ENCODE measurements at regions not wholly inside any gene's neighbourhood (a gene's known extent, or its start where the extent isn't known, plus 50 kb on each side); places are given as distances from the start of the nearest gene placed in this dataset.
"Not testable (repeated sequence)": the region's sequence is repeated elsewhere in the genome, so short reads cannot be mapped to it uniquely, and the experiment has no call there.

GRCh38 chr15:24777307-24777706, 101.7 kb downstream of the NPAP1 start:
- Mint-ChIP-seq H3K27ac (no peak overlapping the region), H3K4me1 (no peaks in the 10 kb centered on the region), H3K27me3 (peaks cover 7% of the 10 kb centered on the region), H3K4me3 (no peak overlapping the region), H3K36me3 (peaks cover 6% of the 10 kb centered on the region), H3K9me3 (peaks cover 25% of the 10 kb centered on the region)

DNA sequence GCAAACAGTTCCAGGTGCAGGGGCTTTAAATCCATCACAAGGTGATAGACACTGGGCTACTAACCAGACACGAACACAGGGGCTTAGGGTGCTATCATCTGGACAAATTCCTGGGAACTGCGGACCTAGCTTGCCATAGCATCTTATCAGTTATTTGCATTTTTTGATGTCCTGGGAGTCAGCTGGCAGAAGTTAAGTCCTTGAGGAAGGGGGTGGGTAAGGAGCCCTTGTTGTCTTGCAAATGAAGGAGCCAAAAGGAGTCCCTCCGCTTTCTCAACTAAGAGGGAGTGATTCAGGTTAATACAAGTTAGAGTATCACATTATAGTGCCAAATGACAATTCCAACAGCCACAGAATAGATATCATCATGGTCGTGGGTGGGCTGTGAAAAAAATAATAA, 108.9 kb downstream of the NPAP1 start:
- Mint-ChIP-seq H3K27me3 (peaks cover 2% of the 10 kb centered on the region), H3K27ac (no peak overlapping the region), H3K4me3 (no peak overlapping the region), H3K4me1 (no peaks in the 10 kb centered on the region), H3K36me3 (no peaks in the 10 kb centered on the region), H3K9me3 (peaks cover 29% of the 10 kb centered on the region)

DNA sequence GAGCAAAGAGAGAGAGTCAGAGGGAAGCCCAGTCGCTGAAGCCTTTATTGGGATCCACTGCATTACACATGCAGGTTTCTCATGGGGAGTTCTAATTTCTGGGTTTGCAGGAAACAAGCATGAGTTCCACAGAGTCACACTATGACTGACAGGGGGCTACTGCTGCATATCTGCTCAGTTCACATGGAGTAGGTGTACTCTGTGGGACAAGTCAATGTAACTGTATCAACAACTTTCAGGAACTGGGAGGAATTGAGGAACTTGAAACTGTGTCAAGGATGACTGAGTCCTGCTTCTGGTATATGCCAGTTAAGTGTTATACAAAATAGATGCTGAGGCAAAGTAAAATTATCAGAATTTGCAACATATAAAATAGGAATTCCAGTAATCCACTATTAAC, 110.8 kb downstream of the NPAP1 start:
- Mint-ChIP-seq H3K4me3 (no peak overlapping the region), H3K27me3 (peaks cover 2% of the 10 kb centered on the region)

DNA sequence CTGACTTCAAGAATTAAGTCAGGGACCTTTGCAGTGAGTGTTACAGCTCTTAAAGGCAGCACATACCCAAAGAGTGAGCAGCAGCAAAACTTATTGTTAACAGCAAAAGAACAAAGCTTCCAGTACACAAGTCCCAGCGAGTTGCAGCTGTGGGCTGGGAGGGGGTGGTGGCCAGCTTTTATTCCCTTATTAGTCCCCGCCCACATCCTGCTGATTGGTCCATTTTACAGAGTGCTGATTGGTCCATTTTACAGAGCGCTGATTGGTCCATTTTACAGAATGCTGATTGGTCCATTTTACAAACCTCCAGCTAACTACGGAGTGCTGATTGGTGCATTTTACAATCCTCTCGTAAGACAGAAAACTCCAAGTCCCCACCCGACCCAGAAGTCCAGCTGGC, 127.0 kb downstream of the NPAP1 start:
- not testable (repeated sequence) for H3K4me1 Mint-ChIP-seq, H3K4me3 Mint-ChIP-seq, H3K27ac Mint-ChIP-seq, H3K27me3 Mint-ChIP-seq, H3K36me3 Mint-ChIP-seq
- H3K9me3 Mint-ChIP-seq: peaks cover 25% of the 10 kb centered on the region

More for the DNA sequence above, 110.8 kb downstream of the NPAP1 start:
- no peaks in the 10 kb centered on the region for H3K4me1 Mint-ChIP-seq
- H3K36me3 Mint-ChIP-seq: no peaks in the 10 kb centered on the region
- peaks cover 34% of the 10 kb centered on the region for H3K9me3 Mint-ChIP-seq
- no peak overlapping the region for H3K27ac Mint-ChIP-seq

GRCh38 chr15:24819680-24820079, 135.1 kb upstream of the SNRPN start:
- no peaks in the 10 kb centered on the region for H3K4me1 Mint-ChIP-seq
- no peak overlapping the region for H3K4me3 Mint-ChIP-seq
- peaks cover 17% of the 10 kb centered on the region for H3K9me3 Mint-ChIP-seq
- H3K27me3 Mint-ChIP-seq: peaks cover 1% of the 10 kb centered on the region
- H3K36me3 Mint-ChIP-seq: peaks cover 1% of the 10 kb centered on the region
- H3K27ac Mint-ChIP-seq: no peak overlapping the region

DNA sequence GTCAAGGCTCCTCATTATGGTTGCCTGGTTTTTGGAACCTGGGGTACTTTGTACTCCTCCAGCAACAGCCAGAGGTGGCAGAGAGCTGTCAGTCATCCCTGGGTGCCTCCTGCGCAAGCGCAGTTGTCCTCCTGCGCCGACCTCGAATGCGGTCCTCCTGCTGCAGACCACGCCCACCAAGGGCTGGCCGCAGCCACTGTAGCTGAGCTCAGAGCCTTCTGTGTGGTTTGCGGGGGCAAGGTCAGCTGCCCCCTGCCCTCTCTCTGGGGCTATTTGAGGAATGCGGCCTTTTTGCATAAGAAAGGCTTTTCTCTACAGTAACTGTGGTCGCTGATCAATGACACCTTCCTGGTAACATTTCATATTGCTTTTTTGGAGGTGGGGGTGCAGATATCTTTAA, 131.3 kb upstream of the SNRPN start:
- no peak overlapping the region for H3K27ac Mint-ChIP-seq
- H3K4me1 Mint-ChIP-seq: no peaks in the 10 kb centered on the region
- no peak overlapping the region for H3K4me3 Mint-ChIP-seq
- H3K9me3 Mint-ChIP-seq: peaks cover 30% of the 10 kb centered on the region
- H3K27me3 Mint-ChIP-seq: peaks cover 6% of the 10 kb centered on the region
- H3K36me3 Mint-ChIP-seq: no peaks in the 10 kb centered on the region

- Mint-ChIP-seq H3K27ac (no peak overlapping the region), H3K4me3 (no peak overlapping the region), H3K36me3 (peaks cover 2% of the 10 kb centered on the region), H3K9me3 (peaks cover 12% of the 10 kb centered on the region), H3K27me3 (peaks cover 2% of the 10 kb centered on the region), H3K4me1 (no peaks in the 10 kb centered on the region)
These were observed 122.5 kb upstream of the SNRPN start for GRCh38 chr15:24832282-24832681.

- H3K27ac Mint-ChIP-seq: no peak overlapping the region
- H3K4me1 Mint-ChIP-seq: no peaks in the 10 kb centered on the region
- peaks cover 5% of the 10 kb centered on the region for H3K9me3 Mint-ChIP-seq
- H3K27me3 Mint-ChIP-seq: peaks cover 2% of the 10 kb centered on the region
- H3K36me3 Mint-ChIP-seq: no peaks in the 10 kb centered on the region
- no peak overlapping the region for H3K4me3 Mint-ChIP-seq
These were observed 119.5 kb upstream of the SNRPN start for GRCh38 chr15:24835301-24835700.

DNA sequence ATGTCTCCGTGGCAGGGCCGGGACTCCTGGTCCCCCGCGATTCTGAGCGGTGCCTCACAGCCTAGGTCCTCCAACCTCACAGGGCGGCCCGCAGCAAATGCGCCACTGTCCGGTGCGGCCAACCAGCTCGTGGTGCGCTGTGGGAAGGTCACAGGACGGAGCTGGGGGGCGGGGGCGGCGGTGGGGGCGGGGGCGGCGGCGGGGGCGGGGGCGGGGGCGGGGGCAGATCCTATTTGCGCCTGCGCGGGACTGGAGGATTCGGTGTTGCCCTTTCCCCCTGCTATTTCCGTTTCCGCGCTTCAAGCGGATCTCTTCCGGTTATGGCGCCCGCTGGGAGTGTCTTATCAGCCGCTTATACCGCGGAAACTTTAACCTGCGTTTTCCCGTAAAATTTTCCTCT, 106.7 kb upstream of the SNRPN start:
- Mint-ChIP-seq H3K36me3 (peaks cover 7% of the 10 kb centered on the region), H3K4me1 (no peaks in the 10 kb centered on the region), H3K27me3 (peaks cover 1% of the 10 kb centered on the region), H3K27ac (no peak overlapping the region), H3K9me3 (peaks cover 15% of the 10 kb centered on the region), H3K4me3 (peak overlapping the region; percentile 55)

GRCh38 chr15:24856397-24857390, 98.1 kb upstream of the SNRPN start:
- peaks cover 3% of the 10 kb centered on the region for H3K36me3 Mint-ChIP-seq
- peaks cover 12% of the 10 kb centered on the region for H3K9me3 Mint-ChIP-seq
- no peak overlapping the region for H3K4me3 Mint-ChIP-seq

DNA sequence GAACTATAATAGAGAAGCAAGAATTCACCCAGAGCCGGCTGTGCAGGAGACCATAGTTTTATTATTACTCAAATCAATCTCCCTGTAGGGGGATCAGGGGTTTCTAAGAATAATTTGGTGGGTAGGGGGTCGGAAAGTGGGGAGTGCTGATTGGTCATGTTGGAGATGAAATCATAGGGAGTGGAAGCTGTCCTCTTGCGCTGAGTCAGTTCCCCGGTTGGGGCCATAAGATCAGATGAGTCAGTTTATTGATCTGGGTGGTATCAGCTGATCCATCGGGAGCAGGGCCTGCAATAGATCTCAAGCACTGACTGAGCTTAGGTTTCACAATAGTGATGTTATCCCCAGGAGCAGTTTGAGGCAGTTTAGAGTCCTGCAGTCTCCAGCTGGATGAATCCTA, 97.0 kb upstream of the SNRPN start:
- Mint-ChIP-seq H3K4me3 (no peak overlapping the region), H3K4me1 (no peaks in the 10 kb centered on the region), H3K27me3 (peaks cover 2% of the 10 kb centered on the region), H3K36me3 (peaks cover 1% of the 10 kb centered on the region), H3K27ac (no peak overlapping the region), H3K9me3 (peaks cover 5% of the 10 kb centered on the region)

More at GRCh38 chr15:24856397-24857390, 98.1 kb upstream of the SNRPN start:
- no peaks in the 10 kb centered on the region for H3K4me1 Mint-ChIP-seq
- no peak overlapping the region for H3K27ac Mint-ChIP-seq
- H3K27me3 Mint-ChIP-seq: peaks cover 2% of the 10 kb centered on the region

DNA sequence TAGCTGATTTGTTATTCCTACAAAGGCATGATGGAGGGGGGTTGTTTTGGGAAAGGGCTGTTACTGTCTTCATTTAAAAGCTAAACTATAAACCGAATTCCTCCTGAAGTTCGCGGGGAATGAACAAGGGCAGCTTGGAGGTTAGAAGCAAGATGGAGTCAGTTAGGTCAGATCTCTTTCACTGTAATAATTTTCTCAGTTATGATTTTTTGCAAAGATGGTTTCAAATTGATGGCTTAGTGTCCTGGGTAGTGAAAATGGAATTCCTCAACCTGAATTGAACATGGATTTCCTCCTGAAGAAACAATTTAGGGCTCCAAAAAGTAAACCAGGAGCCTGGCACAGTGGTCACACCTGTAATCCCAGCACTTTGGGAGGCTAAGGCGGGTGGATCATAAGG, 96.6 kb upstream of the SNRPN start:
- H3K4me3 Mint-ChIP-seq, H3K27me3 Mint-ChIP-seq, H3K4me1 Mint-ChIP-seq, H3K27ac Mint-ChIP-seq, H3K9me3 Mint-ChIP-seq, H3K36me3 Mint-ChIP-seq: not testable (repeated sequence)

GRCh38 chr15:24858737-24859601, 95.8 kb upstream of the SNRPN start:
- Mint-ChIP-seq H3K4me3 (no peak overlapping the region), H3K4me1 (no peaks in the 10 kb centered on the region), H3K27ac (no peak overlapping the region), H3K36me3 (peaks cover 2% of the 10 kb centered on the region), H3K27me3 (peaks cover 2% of the 10 kb centered on the region), H3K9me3 (peaks cover 5% of the 10 kb centered on the region)

DNA sequence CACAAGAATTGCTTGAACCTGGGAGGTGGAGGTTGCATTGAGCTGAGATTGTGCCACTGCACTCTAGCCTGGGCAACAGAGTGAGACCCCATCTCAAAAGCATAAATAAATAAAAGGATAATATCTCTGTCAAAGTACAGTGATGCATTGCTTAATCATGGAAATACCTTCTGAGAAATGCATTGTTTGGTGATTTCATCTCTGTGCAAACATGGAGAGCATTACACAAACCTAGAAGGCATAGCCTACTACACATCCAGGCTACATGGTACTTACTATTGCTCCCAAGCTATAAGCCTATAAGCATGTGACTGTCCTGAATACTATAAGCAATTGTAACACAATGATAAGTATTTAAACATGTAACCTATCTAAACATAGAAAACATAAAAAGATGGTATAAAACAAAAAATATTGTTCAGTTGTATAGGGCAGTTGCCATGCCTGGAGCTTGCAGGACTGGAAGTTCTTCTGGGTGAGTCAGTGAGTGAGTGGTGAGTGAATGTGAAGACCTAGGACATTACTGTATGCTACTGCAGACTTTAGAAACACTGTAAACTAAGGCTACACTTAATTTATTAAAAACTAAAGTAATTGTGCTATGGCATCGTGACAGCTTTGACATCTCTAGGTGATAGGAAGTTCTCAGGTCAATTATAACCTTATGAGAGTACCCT, 93.6 kb upstream of the SNRPN start:
- Mint-ChIP-seq H3K4me3 (no peak overlapping the region), H3K36me3 (peaks cover 2% of the 10 kb centered on the region), H3K27ac (no peak overlapping the region), H3K4me1 (no peaks in the 10 kb centered on the region), H3K9me3 (peaks cover 5% of the 10 kb centered on the region), H3K27me3 (peaks cover 2% of the 10 kb centered on the region)

GRCh38 chr15:24862726-24863521, 91.9 kb upstream of the SNRPN start:
- H3K4me1 Mint-ChIP-seq: no peaks in the 10 kb centered on the region
- peaks cover 2% of the 10 kb centered on the region for H3K36me3 Mint-ChIP-seq
- H3K9me3 Mint-ChIP-seq: no peaks in the 10 kb centered on the region
- H3K27me3 Mint-ChIP-seq: no peaks in the 10 kb centered on the region
- no peak overlapping the region for H3K4me3 Mint-ChIP-seq
- H3K27ac Mint-ChIP-seq: no peak overlapping the region

Data from activated naive CD4-positive, alpha-beta T cell treated with anti-CD3 and anti-CD28 coated beads, Interleukin-2, amount 50 U/mL, for 24 hours (primary cell).